ENCODE measurements at regions not wholly inside any gene's neighbourhood (a gene's known extent, or its start where the extent isn't known, plus 50 kb on each side); places are given as distances from the start of the nearest gene placed in this dataset.

DNA sequence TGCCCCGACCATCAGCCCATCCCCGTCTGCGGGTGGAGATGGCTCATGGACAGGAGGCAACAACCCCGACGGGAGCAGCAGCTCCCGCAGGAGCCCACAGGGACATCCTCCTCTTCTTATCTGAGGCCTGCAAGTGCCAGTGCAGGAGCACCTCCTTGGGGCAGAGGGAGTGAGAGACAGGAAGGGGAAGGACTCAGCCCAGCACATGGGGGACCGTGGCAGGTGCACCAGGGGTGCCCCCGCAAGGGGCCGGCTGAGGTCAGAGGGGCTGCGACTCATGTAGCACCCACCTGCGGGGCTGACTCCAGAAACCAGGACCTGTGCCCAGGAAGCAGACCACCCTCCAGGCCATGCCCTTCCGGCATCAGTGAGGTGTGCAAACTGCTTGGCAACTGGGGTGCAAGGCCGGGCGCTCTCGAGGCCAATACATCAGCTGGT is 259.8 kb upstream of the ADAMTS16 start:
- DNase-seq (ENCODE audit: low spot score), result no peak

DNA sequence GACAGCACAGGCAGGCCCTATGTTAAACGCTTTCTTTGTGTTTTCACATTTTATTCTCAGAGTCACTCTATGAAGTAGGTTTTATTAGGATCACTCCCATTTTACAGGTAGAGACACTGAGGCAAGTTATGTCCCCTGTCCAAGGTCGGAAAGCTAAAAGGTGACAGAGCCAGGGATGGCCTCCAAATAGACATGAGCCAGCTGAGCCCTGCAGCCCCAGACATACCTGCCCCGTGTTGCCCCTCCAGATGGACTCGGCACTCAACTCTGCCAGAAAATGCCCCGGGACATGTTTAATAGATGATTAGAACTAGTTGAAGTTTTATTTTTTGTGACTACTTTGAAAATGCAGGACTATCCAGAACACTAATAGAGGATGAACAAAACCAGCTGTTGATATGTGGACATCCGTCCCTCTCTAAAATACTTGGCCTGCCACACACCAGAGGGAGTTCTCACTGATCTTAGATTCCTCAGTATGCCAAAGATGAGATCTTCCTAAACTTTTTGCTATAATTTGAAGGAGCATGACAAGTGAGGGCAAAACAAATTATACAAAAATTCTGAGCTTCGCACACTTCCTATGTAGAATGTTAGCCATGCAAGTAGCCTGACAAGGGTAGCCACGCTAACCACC is 258.6 kb upstream of the ADAMTS16 start:
- DNase-seq (ENCODE audit: low spot score), result no peak

DNA sequence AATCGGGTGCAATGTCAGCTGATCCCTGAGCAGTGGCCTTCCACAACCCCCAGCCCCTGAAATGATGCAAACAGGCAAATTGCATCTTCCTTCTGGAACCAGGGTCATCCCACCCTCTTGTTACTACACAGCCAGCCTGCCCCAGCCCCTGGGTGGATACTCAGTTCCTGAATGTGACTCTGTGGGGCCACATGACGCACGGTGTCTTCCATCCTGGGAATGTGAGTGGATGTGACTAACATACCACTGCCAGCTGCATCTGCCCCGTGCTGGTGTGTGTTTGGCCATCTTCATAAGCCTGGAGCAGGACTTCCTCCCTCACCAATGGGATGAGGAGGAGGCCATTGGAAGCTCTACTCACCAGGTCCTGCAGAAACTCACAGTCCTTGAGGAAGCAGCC is 257.9 kb upstream of the ADAMTS16 start:
- no peak for DNase-seq (ENCODE audit: low spot score)

DNA sequence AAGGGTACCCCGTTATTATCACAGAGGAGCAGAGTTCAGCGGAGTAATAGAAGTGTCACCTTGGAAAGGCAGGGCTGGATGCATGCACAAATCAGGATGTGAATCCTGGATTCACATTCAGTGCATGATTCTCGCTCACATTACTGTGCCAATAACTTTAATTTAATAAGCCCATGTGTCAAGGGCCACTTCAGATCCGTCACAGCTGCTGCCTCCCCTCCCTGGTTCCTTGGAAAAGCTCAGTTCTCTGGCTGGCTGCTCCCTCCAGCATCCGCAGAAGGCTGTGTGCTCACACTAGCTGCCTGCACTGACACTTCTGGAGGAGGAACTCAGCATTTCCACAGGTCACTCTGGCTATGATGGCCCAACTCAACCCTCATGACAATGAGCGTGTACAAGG is 256.8 kb upstream of the ADAMTS16 start:
- no peak for DNase-seq (ENCODE audit: low spot score)

DNA sequence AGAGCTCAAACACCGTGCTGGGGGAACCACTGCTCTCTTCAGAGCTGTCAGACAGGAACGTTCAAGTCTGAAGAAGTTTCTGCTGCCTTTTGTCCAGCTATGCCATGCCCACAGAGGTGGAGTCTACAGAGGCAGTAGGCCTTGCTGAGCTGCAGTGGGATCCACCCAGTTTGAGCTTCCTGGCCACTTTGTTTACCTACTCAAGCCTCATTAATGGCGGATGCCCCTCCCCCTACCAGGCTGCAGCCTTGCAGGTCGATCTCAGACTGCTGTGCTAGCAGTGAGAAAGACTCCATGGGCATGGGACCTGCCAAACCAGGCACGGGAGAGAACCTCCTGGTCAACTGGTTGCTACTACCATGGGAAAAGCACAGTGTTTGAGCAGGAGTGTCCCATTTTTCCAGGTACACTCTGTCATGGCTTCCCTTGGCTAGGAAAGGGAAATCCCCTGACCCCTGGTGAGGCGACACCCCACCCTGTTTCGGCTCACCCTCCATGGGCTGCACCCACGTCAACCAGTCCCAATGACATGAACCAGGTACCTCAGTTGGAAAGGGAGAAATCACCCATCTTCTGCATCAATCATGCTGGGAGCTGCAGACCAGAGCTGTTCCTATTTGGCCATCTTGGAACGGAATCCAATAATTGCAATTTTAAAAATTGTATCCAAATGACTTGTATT is 246.9 kb upstream of the ADAMTS16 start:
- no peak for DNase-seq (ENCODE audit: low spot score)

DNA sequence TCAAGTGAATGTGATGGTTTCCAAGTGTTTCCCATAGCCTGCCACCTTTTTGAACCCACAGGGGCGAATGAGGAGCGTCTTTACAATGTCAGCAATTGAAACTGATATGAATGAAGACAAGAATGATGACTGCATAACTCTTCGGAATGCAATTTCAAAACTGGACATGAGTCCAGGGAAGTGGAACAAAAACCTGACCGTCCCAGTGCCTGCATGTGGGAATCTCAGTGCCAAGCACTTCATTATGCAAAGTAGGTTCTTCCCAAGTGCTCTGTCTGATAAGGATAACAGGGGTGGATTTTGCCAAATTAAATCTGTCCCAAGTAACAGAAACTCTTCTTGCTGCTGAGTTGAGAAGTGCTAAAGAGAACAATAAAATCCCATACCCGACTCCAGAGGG is 243.8 kb upstream of the ADAMTS16 start:
- DNase-seq (ENCODE audit: low spot score), result no peak

DNA sequence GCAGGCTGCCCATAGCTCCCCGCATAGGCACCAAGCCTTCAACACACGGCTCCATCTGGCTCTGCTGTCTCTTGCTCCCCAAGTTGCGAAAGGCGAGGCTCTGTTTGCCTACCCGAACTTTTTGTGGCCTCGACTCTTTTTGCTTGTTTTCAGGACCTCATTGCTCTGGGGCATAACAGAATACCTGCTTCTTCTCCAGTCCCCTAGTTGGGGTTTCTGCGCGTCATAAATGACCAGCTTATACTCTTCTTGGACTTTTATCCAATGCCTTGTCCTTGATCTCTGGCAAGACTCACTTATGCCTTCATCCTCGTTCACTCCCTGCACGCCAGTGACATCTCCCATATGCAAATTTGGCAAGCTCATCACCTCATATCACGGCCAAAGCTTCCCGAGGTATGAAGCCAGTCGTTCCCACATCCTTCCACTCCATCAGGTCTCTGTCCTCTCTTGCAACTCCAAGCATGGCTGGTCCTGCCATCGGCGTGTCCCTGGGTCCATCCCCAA is 238.8 kb upstream of the ADAMTS16 start:
- no peak for DNase-seq (ENCODE audit: low spot score)

DNA sequence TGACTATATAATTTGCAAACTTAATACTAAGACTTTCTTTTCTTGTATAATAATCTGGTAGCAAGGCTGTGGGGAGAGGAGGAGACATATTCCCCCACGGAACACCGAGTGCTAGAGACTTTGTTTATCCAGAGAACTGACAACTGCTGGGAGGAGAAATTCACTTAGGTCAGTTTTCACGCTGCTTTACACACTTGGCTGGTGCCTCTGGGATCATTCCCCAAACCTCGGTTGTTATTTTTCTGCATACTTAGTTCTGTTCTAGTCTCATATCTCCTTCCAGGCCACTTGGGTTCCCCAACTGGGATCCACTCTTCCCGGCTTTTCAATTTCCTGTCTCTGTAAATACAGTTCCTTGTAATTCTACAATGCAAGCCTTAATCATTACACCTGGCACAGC is 238.2 kb upstream of the ADAMTS16 start:
- DNase-seq (ENCODE audit: low spot score), result no peak

DNA sequence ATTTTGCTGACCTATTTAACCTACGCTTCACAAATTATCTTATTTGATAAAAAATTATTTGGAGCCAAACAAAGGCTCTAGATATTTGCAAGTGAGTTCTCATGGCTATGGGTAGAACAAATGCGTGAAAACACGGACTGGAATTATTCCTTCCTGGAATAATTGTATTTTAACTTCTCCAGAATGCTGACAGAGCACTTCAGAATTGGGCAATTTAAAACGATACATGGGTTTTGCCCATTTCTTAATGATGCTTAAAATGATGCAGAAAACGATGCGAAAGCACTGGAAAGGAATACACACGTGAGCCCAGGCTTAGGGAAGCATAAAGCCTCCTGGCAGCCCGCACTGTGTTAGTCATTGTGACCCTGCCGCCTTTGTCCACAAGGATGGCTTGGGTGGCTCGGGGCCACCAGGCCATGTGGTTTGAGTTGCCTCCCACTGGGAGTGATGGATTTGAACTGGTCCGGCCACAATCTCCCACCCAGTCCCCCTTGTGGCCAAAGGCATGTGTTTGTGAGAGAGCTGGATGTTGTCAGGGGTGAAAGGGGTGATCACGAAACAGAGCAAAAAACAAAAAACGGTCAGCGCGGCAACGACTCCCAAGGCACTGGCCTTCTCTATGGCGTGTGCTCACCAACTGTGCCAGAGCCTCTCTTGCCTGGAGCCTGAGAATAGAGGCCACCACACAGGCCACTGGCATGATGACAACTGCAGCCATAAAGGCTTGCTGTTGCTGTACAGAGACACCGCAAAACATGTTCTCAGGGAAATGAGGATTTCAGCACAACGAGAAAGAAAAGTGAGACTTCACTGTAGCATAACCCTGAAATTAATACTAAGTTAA is 234.2 kb upstream of the ADAMTS16 start:
- no peak for DNase-seq (ENCODE audit: low spot score)

DNA sequence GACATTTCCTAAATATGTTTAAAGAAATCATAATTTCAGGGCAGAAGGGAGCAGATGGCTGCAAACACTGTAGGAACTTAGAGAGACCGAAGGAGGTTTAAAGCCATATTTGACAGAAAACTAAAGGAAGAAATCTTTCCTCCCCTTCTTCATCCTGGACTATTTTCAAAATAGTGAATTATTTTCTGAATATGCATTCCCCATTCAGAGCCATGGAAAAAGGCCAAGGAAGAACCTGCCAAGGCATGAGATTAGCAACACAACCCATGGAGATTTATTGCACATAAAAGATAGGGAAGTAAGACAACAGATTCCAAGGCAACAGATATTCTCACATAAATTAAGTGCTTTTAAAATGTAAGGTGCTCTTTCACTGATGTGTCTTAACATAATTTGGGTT is 233.3 kb upstream of the ADAMTS16 start:
- DNase-seq (ENCODE audit: low spot score), result no peak

DNA sequence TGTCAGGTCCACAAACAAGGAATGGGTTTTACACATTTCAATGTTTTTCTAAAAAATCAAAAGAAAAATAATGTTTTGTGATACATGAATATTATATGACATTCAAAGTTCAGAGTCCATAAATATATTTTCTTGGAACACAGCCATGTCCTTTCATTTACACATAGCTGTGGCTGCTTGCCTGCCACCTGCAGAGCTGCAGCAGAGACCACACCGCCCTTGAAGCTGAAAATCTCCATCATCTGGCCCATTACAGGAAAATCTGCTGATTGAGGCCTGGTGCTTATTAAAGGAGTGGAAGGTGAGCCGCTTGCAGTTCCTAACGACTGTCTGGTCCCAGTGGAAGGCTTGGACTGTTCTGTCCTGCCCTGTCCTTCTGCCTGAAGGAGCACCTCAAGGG is 232.6 kb upstream of the ADAMTS16 start:
- no peak for DNase-seq (ENCODE audit: low spot score)

DNA sequence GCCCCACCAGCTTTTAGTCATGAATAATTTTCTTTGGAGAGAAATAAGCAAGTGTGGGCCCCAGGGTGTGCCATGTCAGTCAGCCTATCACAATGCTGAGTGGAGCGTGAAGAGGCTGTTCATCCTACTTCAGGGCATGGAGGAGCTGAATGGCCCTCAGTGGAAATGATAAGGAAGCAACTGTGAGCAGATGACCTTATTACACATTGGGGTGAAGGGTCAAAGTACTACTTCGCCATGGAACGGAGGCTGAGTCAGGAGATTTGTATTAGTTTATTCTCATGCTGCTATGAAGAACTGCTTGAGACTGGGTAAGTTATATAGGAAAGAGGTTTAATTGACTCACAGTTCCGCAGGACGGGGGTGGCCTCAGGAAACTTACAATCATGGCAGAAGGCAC is 231.0 kb upstream of the ADAMTS16 start:
- no peak for DNase-seq (ENCODE audit: low spot score)

DNA sequence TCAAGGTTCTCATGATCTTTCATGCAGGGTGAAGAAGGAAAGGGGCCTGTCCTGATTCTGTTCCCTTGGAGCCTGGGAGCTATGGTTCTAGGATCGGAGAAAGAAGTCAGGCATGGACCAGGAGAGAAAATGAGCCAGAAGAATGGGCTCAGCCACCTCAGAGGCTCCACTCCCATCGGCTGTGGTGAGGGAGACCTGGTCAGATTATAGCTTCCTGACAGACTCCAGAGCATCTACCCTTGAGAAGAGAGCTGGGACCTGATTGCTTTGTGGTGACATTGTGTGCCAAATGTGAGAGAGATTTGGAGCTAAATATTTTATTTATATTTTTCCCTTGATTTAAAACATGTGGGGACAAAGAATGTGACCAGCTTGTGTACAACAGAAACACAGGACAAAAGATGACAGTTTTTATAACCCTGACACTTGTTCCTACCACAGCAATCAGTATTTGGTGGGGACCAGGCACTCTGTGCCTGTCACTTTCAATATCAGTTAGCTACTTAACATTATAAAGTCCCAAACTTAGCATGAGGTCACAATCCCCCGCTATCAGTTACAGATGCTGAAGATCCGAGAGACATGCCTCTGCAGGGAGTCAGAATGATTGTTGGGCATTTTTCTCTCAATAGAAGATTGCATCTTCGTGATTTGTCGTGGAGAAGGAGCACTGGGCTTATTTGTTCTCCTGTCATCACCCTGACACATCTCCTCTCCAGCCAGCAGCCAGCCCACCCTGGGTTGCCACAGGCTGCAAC is 228.3 kb upstream of the ADAMTS16 start:
- DNase-seq (ENCODE audit: low spot score), result no peak

DNA sequence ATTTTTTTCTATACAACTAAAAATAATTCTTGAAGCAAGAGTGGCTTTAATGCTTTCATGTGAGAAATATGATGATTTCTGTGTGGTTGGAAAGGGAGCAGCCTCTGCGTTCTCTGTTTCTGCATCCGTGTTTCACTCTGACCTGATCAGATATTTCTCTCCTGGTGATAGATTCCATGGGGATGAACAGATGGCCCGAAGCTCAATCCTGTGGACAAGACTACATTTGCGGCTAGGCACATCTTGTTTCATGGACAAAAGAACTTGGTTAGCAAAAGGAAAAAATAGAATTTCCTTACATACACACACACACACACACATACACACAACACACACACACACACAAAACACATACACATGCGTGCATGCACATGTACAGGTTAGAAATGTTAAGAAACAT is 218.2 kb upstream of the ADAMTS16 start:
- no peak for DNase-seq (ENCODE audit: low spot score)

DNA sequence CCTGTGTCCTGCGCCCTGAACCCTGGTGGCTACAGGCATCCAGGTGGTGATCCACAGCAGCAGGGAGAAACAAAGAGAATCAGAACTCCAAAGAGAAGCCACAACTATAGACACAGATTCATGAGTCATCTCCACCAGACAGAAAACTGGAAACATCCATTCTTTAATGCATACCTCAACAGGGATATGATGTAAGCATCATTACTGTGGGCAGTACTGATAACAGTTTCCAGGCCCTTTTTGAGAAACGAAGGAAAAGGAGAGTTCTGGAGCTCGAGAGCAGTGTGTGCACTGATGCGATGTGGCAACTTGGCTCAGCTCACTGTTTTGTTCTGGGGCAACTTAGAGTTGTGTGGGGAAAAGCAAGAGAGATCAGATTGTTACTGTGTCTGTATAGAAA is 215.6 kb upstream of the ADAMTS16 start:
- no peak for DNase-seq (ENCODE audit: low spot score)

DNA sequence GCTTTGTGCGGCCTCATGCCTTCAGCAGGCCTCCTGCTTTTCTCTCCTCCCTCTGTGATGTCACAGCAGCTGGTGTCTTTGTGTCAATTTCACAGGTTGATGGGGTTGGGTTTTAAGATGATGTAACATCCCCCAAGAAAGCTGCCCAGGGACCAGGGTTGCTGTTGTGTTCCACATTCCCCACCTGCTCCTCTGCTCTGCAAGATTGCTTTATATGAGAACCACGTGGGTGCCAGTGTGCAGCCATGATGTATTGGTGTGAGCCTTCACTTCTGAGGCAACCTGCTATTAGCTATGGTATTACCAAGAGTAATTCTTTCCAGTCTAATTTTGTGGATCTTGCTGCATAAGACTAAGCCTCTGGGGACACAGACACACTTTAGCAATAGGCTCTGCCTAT is 213.0 kb upstream of the ADAMTS16 start:
- no peak for DNase-seq (ENCODE audit: low spot score)

DNA sequence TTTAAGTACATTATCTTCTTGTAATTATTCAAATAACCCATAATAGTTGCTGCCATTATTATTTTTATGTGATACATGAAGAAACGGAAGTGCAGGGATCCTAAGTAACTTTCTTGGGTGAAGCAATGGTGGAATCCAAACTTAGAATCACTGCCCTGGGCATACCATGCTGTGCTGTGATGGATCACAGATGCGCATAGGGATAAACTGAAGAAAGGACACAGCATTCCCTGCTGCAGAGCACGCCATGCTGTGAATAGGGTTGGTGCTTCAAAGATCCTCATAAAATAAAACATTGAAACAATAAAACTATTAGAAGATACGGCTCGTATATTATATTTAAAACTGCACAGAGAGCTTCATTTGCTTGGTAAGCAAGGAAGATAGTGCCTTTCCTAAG is 211.7 kb upstream of the ADAMTS16 start:
- DNase-seq (ENCODE audit: low spot score), result no peak

DNA sequence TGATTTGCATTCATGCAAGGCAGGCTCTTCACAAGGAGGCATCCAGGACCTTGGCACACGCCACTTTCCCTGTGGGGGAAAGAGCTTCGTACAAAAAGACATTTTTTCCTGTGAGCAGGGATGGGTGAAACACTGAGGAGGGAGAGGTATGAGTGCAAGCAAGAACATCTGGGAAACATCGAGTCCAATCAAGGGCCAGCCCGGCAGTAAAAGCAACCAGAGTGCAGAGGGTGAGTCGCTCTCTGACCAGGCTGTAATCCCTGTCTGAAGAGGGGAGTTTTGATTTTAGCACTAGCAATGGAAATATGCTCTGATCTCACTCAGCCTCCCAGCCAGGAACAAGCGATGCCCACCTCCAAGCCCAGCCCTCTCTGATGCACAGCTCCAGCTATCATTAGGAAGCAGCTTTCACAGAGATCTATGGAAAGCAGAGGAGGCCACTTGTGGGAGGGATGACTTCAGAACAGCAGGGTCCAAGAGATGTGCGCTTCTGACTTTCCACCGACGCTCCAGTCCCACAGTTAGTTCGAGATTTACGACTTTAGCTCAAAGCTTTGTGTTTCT is 211.0 kb upstream of the ADAMTS16 start:
- DNase-seq (ENCODE audit: low spot score), result no peak

DNA sequence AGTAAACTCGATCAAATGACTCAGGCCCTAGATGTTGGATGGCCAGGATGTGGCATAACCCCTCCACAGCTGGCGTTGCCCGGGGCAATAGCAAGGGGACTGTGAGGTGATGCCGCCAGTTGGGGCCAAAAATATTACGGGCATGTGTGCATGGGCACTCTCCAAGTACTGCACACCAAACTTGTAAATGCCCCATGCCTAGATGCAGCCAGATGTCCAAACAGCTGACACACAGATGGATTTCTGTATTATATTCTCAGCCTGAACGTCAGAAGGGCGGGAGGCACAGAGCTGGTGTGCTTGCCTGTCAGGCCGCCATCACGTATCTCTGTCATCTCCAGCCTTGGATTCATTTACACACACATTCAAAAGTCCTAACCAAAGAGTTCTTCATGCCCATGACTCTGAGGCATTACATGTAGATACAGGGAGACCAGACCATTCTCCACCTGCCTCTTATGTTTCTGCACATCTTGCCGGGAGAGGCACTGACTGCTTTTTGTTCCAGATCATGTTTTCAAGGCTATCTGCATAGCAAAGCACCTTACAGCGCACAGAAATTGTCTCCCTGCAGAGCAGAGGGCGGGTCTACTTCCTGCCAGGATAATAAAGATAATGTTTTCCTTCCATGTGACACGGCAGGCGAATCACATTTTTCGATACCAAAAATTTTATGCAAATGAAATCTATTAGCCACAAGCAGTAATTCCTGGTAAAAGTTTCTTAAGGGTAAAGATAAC is 200.9 kb upstream of the ADAMTS16 start:
- no peak for DNase-seq (ENCODE audit: low spot score)

DNA sequence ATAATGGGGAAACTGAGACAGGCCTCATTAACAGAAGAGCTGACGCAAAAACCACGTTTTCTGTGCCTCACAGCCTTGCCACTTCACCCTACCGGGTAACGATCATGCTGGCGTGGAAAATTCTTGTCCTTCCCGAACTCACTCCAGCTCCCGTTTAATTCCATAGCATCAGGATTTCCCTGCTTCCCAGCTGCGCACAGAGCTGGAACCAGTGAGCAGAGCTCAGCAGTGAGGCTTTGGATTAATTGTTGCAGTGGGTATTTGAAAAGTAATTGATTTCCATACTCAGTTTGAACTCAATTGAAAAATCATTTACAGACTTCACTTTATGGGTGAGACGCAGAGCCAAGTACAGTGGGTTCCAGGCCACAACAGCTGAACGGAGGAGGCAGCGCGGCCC is 199.0 kb upstream of the ADAMTS16 start:
- DNase-seq (ENCODE audit: low spot score), result no peak
